ENCODE measurements at regions not wholly inside any gene's neighbourhood (a gene's known extent, or its start where the extent isn't known, plus 50 kb on each side); places are given as distances from the start of the nearest gene placed in this dataset.

DNA sequence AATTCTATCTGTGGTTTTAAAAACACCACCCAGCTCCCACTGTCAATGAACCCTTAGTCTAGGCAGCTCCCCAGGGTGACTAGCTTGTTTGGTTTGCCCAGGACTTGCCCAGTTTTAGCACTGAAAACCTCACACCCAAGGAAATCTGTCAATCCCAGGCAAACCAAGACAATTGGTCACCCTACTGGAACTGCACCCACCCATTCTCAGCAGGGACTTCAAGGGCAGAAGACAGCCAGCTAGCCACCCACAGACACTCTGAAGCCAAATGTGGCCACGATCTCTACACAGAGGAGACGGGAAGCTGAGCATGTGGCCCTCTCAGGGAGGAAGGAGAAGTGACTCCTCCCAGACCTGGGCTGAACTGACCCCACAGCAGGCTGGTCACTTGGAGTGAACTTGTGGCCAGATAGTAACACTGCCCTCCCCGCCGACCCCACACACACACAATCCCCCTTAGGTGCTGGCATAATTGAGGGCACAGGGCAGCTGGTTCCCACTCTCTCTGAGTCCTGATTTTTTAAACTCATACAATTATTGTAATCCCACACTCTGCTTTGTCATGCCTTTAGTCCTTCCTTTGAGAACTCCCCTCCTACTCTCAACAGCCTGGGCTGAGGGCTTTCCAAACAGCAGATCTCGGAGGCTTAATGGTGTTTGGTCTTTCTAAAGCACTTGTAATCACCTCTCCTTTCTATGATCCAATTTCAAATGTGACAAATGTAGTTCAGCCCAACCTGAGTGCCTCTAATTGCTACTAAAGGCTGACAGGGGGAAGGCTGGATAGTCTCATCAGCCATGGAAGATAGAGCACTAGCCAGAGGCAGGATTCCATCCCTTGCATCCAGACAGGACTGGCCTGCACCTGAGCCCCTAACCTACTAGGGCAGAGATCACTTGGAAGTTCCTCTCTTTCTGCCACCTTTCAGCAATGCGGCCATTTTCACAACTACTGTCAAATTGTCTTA, 74.7 kb upstream of the DRD2 start:
- TF ChIP-seq, protein P1, sequence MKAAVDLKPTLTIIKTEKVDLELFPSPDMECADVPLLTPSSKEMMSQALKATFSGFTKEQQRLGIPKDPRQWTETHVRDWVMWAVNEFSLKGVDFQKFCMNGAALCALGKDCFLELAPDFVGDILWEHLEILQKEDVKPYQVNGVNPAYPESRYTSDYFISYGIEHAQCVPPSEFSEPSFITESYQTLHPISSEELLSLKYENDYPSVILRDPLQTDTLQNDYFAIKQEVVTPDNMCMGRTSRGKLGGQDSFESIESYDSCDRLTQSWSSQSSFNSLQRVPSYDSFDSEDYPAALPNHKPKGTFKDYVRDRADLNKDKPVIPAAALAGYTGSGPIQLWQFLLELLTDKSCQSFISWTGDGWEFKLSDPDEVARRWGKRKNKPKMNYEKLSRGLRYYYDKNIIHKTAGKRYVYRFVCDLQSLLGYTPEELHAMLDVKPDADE (IDR thresholded peaks at IDR 0.05), result no peak
- TF ChIP-seq, protein P2, sequence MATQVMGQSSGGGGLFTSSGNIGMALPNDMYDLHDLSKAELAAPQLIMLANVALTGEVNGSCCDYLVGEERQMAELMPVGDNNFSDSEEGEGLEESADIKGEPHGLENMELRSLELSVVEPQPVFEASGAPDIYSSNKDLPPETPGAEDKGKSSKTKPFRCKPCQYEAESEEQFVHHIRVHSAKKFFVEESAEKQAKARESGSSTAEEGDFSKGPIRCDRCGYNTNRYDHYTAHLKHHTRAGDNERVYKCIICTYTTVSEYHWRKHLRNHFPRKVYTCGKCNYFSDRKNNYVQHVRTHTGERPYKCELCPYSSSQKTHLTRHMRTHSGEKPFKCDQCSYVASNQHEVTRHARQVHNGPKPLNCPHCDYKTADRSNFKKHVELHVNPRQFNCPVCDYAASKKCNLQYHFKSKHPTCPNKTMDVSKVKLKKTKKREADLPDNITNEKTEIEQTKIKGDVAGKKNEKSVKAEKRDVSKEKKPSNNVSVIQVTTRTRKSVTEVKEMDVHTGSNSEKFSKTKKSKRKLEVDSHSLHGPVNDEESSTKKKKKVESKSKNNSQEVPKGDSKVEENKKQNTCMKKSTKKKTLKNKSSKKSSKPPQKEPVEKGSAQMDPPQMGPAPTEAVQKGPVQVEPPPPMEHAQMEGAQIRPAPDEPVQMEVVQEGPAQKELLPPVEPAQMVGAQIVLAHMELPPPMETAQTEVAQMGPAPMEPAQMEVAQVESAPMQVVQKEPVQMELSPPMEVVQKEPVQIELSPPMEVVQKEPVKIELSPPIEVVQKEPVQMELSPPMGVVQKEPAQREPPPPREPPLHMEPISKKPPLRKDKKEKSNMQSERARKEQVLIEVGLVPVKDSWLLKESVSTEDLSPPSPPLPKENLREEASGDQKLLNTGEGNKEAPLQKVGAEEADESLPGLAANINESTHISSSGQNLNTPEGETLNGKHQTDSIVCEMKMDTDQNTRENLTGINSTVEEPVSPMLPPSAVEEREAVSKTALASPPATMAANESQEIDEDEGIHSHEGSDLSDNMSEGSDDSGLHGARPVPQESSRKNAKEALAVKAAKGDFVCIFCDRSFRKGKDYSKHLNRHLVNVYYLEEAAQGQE (IDR thresholded peaks at IDR 0.05; ENCODE audit: unreplicated experiment), result no peak
- TF ChIP-seq, protein P3, sequence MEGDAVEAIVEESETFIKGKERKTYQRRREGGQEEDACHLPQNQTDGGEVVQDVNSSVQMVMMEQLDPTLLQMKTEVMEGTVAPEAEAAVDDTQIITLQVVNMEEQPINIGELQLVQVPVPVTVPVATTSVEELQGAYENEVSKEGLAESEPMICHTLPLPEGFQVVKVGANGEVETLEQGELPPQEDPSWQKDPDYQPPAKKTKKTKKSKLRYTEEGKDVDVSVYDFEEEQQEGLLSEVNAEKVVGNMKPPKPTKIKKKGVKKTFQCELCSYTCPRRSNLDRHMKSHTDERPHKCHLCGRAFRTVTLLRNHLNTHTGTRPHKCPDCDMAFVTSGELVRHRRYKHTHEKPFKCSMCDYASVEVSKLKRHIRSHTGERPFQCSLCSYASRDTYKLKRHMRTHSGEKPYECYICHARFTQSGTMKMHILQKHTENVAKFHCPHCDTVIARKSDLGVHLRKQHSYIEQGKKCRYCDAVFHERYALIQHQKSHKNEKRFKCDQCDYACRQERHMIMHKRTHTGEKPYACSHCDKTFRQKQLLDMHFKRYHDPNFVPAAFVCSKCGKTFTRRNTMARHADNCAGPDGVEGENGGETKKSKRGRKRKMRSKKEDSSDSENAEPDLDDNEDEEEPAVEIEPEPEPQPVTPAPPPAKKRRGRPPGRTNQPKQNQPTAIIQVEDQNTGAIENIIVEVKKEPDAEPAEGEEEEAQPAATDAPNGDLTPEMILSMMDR (conservative IDR thresholded peaks at IDR 0.05; ENCODE audit: low read depth in 2 of 2), result no peak
- TF ChIP-seq, protein P4, sequence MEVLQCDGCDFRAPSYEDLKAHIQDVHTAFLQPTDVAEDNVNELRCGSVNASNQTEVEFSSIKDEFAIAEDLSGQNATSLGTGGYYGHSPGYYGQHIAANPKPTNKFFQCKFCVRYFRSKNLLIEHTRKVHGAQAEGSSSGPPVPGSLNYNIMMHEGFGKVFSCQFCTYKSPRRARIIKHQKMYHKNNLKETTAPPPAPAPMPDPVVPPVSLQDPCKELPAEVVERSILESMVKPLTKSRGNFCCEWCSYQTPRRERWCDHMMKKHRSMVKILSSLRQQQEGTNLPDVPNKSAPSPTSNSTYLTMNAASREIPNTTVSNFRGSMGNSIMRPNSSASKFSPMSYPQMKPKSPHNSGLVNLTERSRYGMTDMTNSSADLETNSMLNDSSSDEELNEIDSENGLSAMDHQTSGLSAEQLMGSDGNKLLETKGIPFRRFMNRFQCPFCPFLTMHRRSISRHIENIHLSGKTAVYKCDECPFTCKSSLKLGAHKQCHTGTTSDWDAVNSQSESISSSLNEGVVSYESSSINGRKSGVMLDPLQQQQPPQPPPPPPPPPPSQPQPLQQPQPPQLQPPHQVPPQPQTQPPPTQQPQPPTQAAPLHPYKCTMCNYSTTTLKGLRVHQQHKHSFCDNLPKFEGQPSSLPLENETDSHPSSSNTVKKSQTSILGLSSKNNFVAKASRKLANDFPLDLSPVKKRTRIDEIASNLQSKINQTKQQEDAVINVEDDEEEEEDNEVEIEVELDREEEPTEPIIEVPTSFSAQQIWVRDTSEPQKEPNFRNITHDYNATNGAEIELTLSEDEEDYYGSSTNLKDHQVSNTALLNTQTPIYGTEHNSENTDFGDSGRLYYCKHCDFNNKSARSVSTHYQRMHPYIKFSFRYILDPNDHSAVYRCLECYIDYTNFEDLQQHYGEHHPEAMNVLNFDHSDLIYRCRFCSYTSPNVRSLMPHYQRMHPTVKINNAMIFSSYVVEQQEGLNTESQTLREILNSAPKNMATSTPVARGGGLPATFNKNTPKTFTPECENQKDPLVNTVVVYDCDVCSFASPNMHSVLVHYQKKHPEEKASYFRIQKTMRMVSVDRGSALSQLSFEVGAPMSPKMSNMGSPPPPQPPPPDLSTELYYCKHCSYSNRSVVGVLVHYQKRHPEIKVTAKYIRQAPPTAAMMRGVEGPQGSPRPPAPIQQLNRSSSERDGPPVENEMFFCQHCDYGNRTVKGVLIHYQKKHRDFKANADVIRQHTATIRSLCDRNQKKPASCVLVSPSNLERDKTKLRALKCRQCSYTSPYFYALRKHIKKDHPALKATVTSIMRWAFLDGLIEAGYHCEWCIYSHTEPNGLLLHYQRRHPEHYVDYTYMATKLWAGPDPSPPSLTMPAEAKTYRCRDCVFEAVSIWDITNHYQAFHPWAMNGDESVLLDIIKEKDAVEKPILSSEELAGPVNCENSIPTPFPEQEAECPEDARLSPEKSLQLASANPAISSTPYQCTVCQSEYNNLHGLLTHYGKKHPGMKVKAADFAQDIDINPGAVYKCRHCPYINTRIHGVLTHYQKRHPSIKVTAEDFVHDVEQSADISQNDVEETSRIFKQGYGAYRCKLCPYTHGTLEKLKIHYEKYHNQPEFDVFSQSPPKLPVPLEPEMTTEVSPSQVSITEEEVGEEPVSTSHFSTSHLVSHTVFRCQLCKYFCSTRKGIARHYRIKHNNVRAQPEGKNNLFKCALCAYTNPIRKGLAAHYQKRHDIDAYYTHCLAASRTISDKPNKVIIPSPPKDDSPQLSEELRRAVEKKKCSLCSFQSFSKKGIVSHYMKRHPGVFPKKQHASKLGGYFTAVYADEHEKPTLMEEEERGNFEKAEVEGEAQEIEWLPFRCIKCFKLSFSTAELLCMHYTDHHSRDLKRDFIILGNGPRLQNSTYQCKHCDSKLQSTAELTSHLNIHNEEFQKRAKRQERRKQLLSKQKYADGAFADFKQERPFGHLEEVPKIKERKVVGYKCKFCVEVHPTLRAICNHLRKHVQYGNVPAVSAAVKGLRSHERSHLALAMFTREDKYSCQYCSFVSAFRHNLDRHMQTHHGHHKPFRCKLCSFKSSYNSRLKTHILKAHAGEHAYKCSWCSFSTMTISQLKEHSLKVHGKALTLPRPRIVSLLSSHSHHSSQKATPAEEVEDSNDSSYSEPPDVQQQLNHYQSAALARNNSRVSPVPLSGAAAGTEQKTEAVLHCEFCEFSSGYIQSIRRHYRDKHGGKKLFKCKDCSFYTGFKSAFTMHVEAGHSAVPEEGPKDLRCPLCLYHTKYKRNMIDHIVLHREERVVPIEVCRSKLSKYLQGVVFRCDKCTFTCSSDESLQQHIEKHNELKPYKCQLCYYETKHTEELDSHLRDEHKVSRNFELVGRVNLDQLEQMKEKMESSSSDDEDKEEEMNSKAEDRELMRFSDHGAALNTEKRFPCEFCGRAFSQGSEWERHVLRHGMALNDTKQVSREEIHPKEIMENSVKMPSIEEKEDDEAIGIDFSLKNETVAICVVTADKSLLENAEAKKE (CRISPR knock-in tag; IDR thresholded peaks at IDR 0.05), result no peak
- TF ChIP-seq STAT1 (IDR thresholded peaks at IDR 0.05; ENCODE audit: unreplicated experiment), result no peak
- TF ChIP-seq ZNF331 (CRISPR knock-in tag; IDR thresholded peaks at IDR 0.05; ENCODE audit: low read depth), result no peak
- no peak for TF ChIP-seq POLR2AphosphoS5 (IDR thresholded peaks at IDR 0.05; ENCODE audit: low read depth)
- no peak for TF ChIP-seq EZH2 (IDR thresholded peaks at IDR 0.05; ENCODE audit: low read depth, unreplicated experiment)
- no peak for TF ChIP-seq ZNF114 (CRISPR knock-in tag; IDR thresholded peaks at IDR 0.05)
- TF ChIP-seq JUNB (IDR thresholded peaks at IDR 0.05; ENCODE audit: unreplicated experiment), result no peak
- Mint-ChIP-seq H3K4me3 (no peak overlapping the region), H3K4me1 (peaks cover 28% of the 10 kb centered on the region), H3K27me3 (ENCODE audit: insufficient read depth, low read depth, poor library complexity) (peaks cover 5% of the 10 kb centered on the region), H3K27ac (no peak overlapping the region), H3K9me3 (no peaks in the 10 kb centered on the region; the same call in 2 of the 3 replicates), H3K36me3 (ENCODE audit: low read depth) (no peaks in the 10 kb centered on the region)
- H3K4me2 ChIP-seq, result no peak overlapping the region
- no peaks in the 10 kb centered on the region for H3K9me2 ChIP-seq (ENCODE audit: insufficient read depth)
- peaks cover 25% of the 10 kb centered on the region for H3K4me1 ChIP-seq (ENCODE audit: insufficient read depth)
- no peaks in the 10 kb centered on the region for H3F3A ChIP-seq (replicated peaks; ENCODE audit: low read depth)
- H3K79me2 ChIP-seq (replicated peaks; ENCODE audit: insufficient read depth), result no peaks in the 10 kb centered on the region
- H4K20me1 ChIP-seq (replicated peaks; ENCODE audit: insufficient read depth), result no peaks in the 10 kb centered on the region
- H3K4me3 ChIP-seq, result no peak overlapping the region
- no peaks in the 10 kb centered on the region for H3K27me3 ChIP-seq (ENCODE audit: insufficient read depth)
- DNase-seq (ENCODE audit: low spot score) (no peak), ATAC-seq (no peak)
- no peaks in the 10 kb centered on the region for H3K36me3 ChIP-seq (ENCODE audit: insufficient read depth)
- H2AFZ ChIP-seq, result no peak overlapping the region
- H3K27ac ChIP-seq (ENCODE audit: low read depth), result no peak overlapping the region
